ENCODE measurements at regions not wholly inside any gene's neighbourhood (a gene's known extent, or its start where the extent isn't known, plus 50 kb on each side); places are given as distances from the start of the nearest gene placed in this dataset.

GRCh38 chr15:93866948-93867347, 364.4 kb upstream of the MCTP2 start:
- no peak for TF ChIP-seq PATZ1 (CRISPR knock-in tag; IDR thresholded peaks at IDR 0.05; ENCODE audit: borderline replicate concordance)
- no peak for TF ChIP-seq ZNF565 (CRISPR knock-in tag; conservative IDR thresholded peaks at IDR 0.05; ENCODE audit: low read depth)
- TF ChIP-seq ESRRG (CRISPR knock-in tag; IDR thresholded peaks at IDR 0.05), result no peak
- TF ChIP-seq SNAI2 (CRISPR knock-in tag; IDR thresholded peaks at IDR 0.05), result no peak
- TF ChIP-seq ZFP30 (CRISPR knock-in tag; IDR thresholded peaks at IDR 0.05), result no peak
- TF ChIP-seq CSDC2 (CRISPR knock-in tag; IDR thresholded peaks at IDR 0.05), result no peak
- no peak for TF ChIP-seq ZFP3 (CRISPR knock-in tag; IDR thresholded peaks at IDR 0.05)
- no peak for TF ChIP-seq CREB5 (CRISPR knock-in tag; IDR thresholded peaks at IDR 0.05; ENCODE audit: low read depth)
- no peak for TF ChIP-seq BACH2 (CRISPR knock-in tag; IDR thresholded peaks at IDR 0.05; ENCODE audit: borderline replicate concordance)
- TF ChIP-seq RARB (CRISPR knock-in tag; IDR thresholded peaks at IDR 0.05), result no peak
- no peak for TF ChIP-seq POU6F1 (CRISPR knock-in tag; IDR thresholded peaks at IDR 0.05; ENCODE audit: borderline replicate concordance, low read depth)
- TF ChIP-seq TOX (CRISPR knock-in tag; IDR thresholded peaks at IDR 0.05; ENCODE audit: borderline replicate concordance), result no peak
